ENCODE measurements at regions not wholly inside any gene's neighbourhood (a gene's known extent, or its start where the extent isn't known, plus 50 kb on each side); places are given as distances from the start of the nearest gene placed in this dataset.

GRCh38 chr2:62435720-62436119 lies 70.3 kb downstream of the TMEM17 start:
- TF ChIP-seq POLR2A (IDR thresholded peaks at IDR 0.05) (no peak), CTCF (IDR thresholded peaks at IDR 0.05) (no peak)

Measured in stomach (tissue), 4 donors.